Stimulated activated naive CD8-positive, alpha-beta T cell treated with anti-CD3 and anti-CD28 coated beads, Interleukin-15, amount 100 ng/mL, for 72 hours (primary cell): ENCODE measurements at regions not wholly inside any gene's neighbourhood (a gene's known extent, or its start where the extent isn't known, plus 50 kb on each side); places are given as distances from the start of the nearest gene placed in this dataset.

ENCODE experiments used
- ATAC-seq: fragments of 150-1000 bp; cut with Tn5 transposase; 2 replicates; pipeline ENCODE4 v1.10.0; 2021; ENCODE audit warnings: mild to moderate bottlenecking, moderate library complexity
- DNase-seq, 2 donors: peaks; one replicate each; pipeline ENCODE4 v3.0.0; 2021 to 2022
- H3K27ac Mint-ChIP-seq, 2 donors: one replicate each; pipeline ENCODE4 v1.8.0; 2022; ENCODE audit warnings: mild to moderate bottlenecking in 2 of 2, mixed read lengths in 2 of 2, moderate library complexity in 2 of 2
- H3K27me3 Mint-ChIP-seq: one replicate; pipeline ENCODE4 v1.8.0; 2022; ENCODE audit warnings: mixed read lengths
- H3K4me1 Mint-ChIP-seq: one replicate; pipeline ENCODE4 v1.8.0; 2022; ENCODE audit warnings: mild to moderate bottlenecking, mixed read lengths
- H3K4me3 Mint-ChIP-seq, 2 donors: one replicate each; pipeline ENCODE4 v1.8.0; 2022; ENCODE audit warnings: mild to moderate bottlenecking in 2 of 2, mixed read lengths in 2 of 2, moderate library complexity in 1 of 2
- H3K9me3 Mint-ChIP-seq, 2 donors: one replicate each; pipeline ENCODE4 v1.8.0; 2022; ENCODE audit warnings: mixed read lengths in 2 of 2

GRCh38 chr13:111844222-111844671, 222.7 kb upstream of the SOX1 start:
- Mint-ChIP-seq H3K4me3 (no peak overlapping the region), H3K27me3 (peaks cover 35% of the 10 kb centered on the region), H3K4me1 (no peaks in the 10 kb centered on the region), H3K9me3 (no peaks in the 10 kb centered on the region), H3K27ac (no peak overlapping the region)
- no peak for DNase-seq
- peak; percentile 33 for ATAC-seq

- no peaks in the 10 kb centered on the region for H3K9me3 Mint-ChIP-seq
- no peak overlapping the region for H3K27ac Mint-ChIP-seq
- H3K4me3 Mint-ChIP-seq, result no peak overlapping the region
- no peak for DNase-seq
- H3K4me1 Mint-ChIP-seq, result no peaks in the 10 kb centered on the region
- no peak for ATAC-seq
- H3K27me3 Mint-ChIP-seq, result peaks cover 36% of the 10 kb centered on the region
Measured at GRCh38 chr13:111844682-111845081, 222.3 kb upstream of the SOX1 start.

GRCh38 chr13:111845621-111846351, 221.2 kb upstream of the SOX1 start:
- Mint-ChIP-seq H3K27me3 (peaks cover 42% of the 10 kb centered on the region), H3K27ac (no peak overlapping the region), H3K4me1 (no peaks in the 10 kb centered on the region), H3K9me3 (no peaks in the 10 kb centered on the region), H3K4me3 (no peak overlapping the region)
- no peak for DNase-seq
- ATAC-seq, result no peak

GRCh38 chr13:111846391-111847159, 220.4 kb upstream of the SOX1 start:
- Mint-ChIP-seq H3K27ac (no peak overlapping the region), H3K27me3 (peaks cover 50% of the 10 kb centered on the region), H3K4me3 (no peak overlapping the region), H3K4me1 (no peaks in the 10 kb centered on the region), H3K9me3 (no peaks in the 10 kb centered on the region)
- ATAC-seq (no peak), DNase-seq (no peak)

GRCh38 chr13:111847964-111848363, 219.0 kb upstream of the SOX1 start:
- no peaks in the 10 kb centered on the region for H3K4me1 Mint-ChIP-seq
- H3K27ac Mint-ChIP-seq, result no peak overlapping the region
- no peak for ATAC-seq
- no peak overlapping the region for H3K4me3 Mint-ChIP-seq
- DNase-seq, result no peak
- H3K9me3 Mint-ChIP-seq, result no peaks in the 10 kb centered on the region
- peaks cover 50% of the 10 kb centered on the region for H3K27me3 Mint-ChIP-seq

- ATAC-seq (no peak), DNase-seq (no peak)
- H3K4me3 Mint-ChIP-seq, result no peak overlapping the region
- peaks cover 0 to under 1% of the 10 kb centered on the region in 2 donors for H3K9me3 Mint-ChIP-seq
- H3K27me3 Mint-ChIP-seq, result peaks cover 47% of the 10 kb centered on the region
- no peak overlapping the region for H3K27ac Mint-ChIP-seq
- H3K4me1 Mint-ChIP-seq, result no peaks in the 10 kb centered on the region
Measured at GRCh38 chr13:111850458-111850857, 216.5 kb upstream of the SOX1 start.

GRCh38 chr13:111850976-111851375, 216.0 kb upstream of the SOX1 start:
- Mint-ChIP-seq H3K4me1 (no peaks in the 10 kb centered on the region), H3K4me3 (no peak overlapping the region), H3K27me3 (peaks cover 47% of the 10 kb centered on the region), H3K27ac (no peak overlapping the region), H3K9me3 (peaks cover 0 to 5% of the 10 kb centered on the region in 2 donors)
- ATAC-seq (no peak), DNase-seq (no peak)

GRCh38 chr13:111852725-111853518, 214.0 kb upstream of the SOX1 start:
- Mint-ChIP-seq H3K4me1 (no peaks in the 10 kb centered on the region), H3K27ac (no peak overlapping the region), H3K9me3 (peaks cover 0 to 7% of the 10 kb centered on the region in 2 donors), H3K27me3 (peaks cover 30% of the 10 kb centered on the region), H3K4me3 (no peak overlapping the region)
- DNase-seq, result no peak
- ATAC-seq, result no peak

GRCh38 chr13:111853721-111854120, 213.2 kb upstream of the SOX1 start:
- H3K9me3 Mint-ChIP-seq, result peaks cover 0 to 7% of the 10 kb centered on the region in 2 donors
- H3K27me3 Mint-ChIP-seq, result peaks cover 23% of the 10 kb centered on the region
- H3K27ac Mint-ChIP-seq, result no peak overlapping the region
- DNase-seq, result no peak
- ATAC-seq, result no peak
- no peaks in the 10 kb centered on the region for H3K4me1 Mint-ChIP-seq
- no peak overlapping the region for H3K4me3 Mint-ChIP-seq

GRCh38 chr13:111854403-111854802, 212.5 kb upstream of the SOX1 start:
- DNase-seq, result no peak
- Mint-ChIP-seq H3K4me3 (no peak overlapping the region), H3K4me1 (no peaks in the 10 kb centered on the region), H3K27me3 (peaks cover 23% of the 10 kb centered on the region), H3K27ac (no peak overlapping the region), H3K9me3 (peaks cover 0 to 7% of the 10 kb centered on the region in 2 donors)
- no peak for ATAC-seq

GRCh38 chr13:111855191-111855590, 211.8 kb upstream of the SOX1 start:
- Mint-ChIP-seq H3K9me3 (peaks cover under 1 to 7% of the 10 kb centered on the region in 2 donors), H3K4me3 (no peak overlapping the region), H3K4me1 (no peaks in the 10 kb centered on the region), H3K27ac (no peak overlapping the region), H3K27me3 (peaks cover 17% of the 10 kb centered on the region)
- no peak for DNase-seq
- no peak for ATAC-seq

GRCh38 chr13:111855786-111856185, 211.2 kb upstream of the SOX1 start:
- peak overlapping the region in 1 of 2 donors; percentile 23 for H3K27ac Mint-ChIP-seq
- no peak for DNase-seq
- H3K4me1 Mint-ChIP-seq, result no peaks in the 10 kb centered on the region
- no peak overlapping the region for H3K4me3 Mint-ChIP-seq
- peaks cover 4 to 7% of the 10 kb centered on the region in 2 donors for H3K9me3 Mint-ChIP-seq
- H3K27me3 Mint-ChIP-seq, result peaks cover 16% of the 10 kb centered on the region
- ATAC-seq, result no peak

GRCh38 chr13:111856571-111856970, 210.4 kb upstream of the SOX1 start:
- H3K9me3 Mint-ChIP-seq, result peaks cover 4 to 7% of the 10 kb centered on the region in 2 donors
- ATAC-seq, result peak; percentile 40
- no peak for DNase-seq
- no peak overlapping the region for H3K27ac Mint-ChIP-seq
- no peak overlapping the region for H3K4me3 Mint-ChIP-seq
- no peaks in the 10 kb centered on the region for H3K4me1 Mint-ChIP-seq
- H3K27me3 Mint-ChIP-seq, result peaks cover 8% of the 10 kb centered on the region

GRCh38 chr13:111857336-111857735, 209.6 kb upstream of the SOX1 start:
- H3K4me1 Mint-ChIP-seq, result no peaks in the 10 kb centered on the region
- ATAC-seq, result no peak
- no peak overlapping the region for H3K4me3 Mint-ChIP-seq
- no peak for DNase-seq
- H3K9me3 Mint-ChIP-seq, result peaks cover 4 to 7% of the 10 kb centered on the region in 2 donors
- peaks cover 8% of the 10 kb centered on the region for H3K27me3 Mint-ChIP-seq
- no peak overlapping the region for H3K27ac Mint-ChIP-seq

- ATAC-seq, result no peak
- peaks cover 4 to 7% of the 10 kb centered on the region in 2 donors for H3K9me3 Mint-ChIP-seq
- H3K27ac Mint-ChIP-seq, result no peak overlapping the region
- H3K4me3 Mint-ChIP-seq, result no peak overlapping the region
- DNase-seq, result no peak
- no peaks in the 10 kb centered on the region for H3K4me1 Mint-ChIP-seq
- H3K27me3 Mint-ChIP-seq, result peaks cover 8% of the 10 kb centered on the region
Measured at GRCh38 chr13:111857846-111858560, 208.9 kb upstream of the SOX1 start.
